IMR-90 (cell line): ENCODE measurements at regions not wholly inside any gene's neighbourhood (a gene's known extent, or its start where the extent isn't known, plus 50 kb on each side); places are given as distances from the start of the nearest gene placed in this dataset.

ENCODE experiments used
- ATAC-seq: fragments of 200-7000 bp; cut with Tn5 transposase; 2 replicates; pipeline ENCODE4 v1.9.1; 2020; ENCODE audit warnings: low read depth, mild to moderate bottlenecking, moderate library complexity
- BruUV-seq: library from RNA; stranded (reverse); fragments of 400-500 nt; replicated peaks from 2 replicates; lab custom pipeline; 2021; lab: Mats Ljungman, UMichigan
- CTCF ChIA-PET: fragments of 300-600 bp; formaldehyde crosslinking; extraction: SDS; loops from one replicate; lab custom pipeline; 2021; ENCODE audit warnings: antibody characterized with exemption; lab: Yijun Ruan, JAX
- POLR2A ChIA-PET: fragments of 300-600 bp; sonication (Branson Sonifier 250); formaldehyde crosslinking; loops from one replicate; lab custom pipeline; 2022; ENCODE audit warnings: antibody characterized with exemption; ENCODE audit not compliant: unreplicated experiment; lab: Charles Lee
- DNase-seq: peaks from one replicate; pipeline ENCODE4 v3.0.0; 2013
- H2AFZ ChIP-seq: replicated peaks from 2 replicates; pipeline ENCODE3; 2013; ENCODE audit warnings: low read length, mild to moderate bottlenecking; ENCODE audit not compliant: poor library complexity
- H2AK5ac ChIP-seq: 2 replicates; pipeline ENCODE4 v1.6.1; 2013; ENCODE audit warnings: low read depth, low read length, inconsistent platforms
- H2AK9ac ChIP-seq: replicated peaks from 2 replicates; pipeline ENCODE3; 2013; ENCODE audit warnings: mild to moderate bottlenecking, low read depth, low read length, moderate library complexity; ENCODE audit not compliant: poor library complexity
- H2BK120ac ChIP-seq: 2 replicates; pipeline ENCODE4 v1.6.1; 2013; ENCODE audit warnings: low read depth, low read length, inconsistent platforms
- H2BK15ac ChIP-seq: 3 replicates; pipeline ENCODE4 v1.6.1; 2013; ENCODE audit warnings: low read depth, low read length, inconsistent platforms
- H2BK20ac ChIP-seq: 2 replicates; pipeline ENCODE4 v1.6.1; 2013; ENCODE audit warnings: low read depth, mild to moderate bottlenecking, inconsistent platforms, low read length, moderate library complexity
- H2BK5ac ChIP-seq: 2 replicates; pipeline ENCODE4 v1.6.1; 2013; ENCODE audit warnings: mild to moderate bottlenecking, low read depth, low read length, inconsistent platforms; ENCODE audit not compliant: poor library complexity, severe bottlenecking
- H3K14ac ChIP-seq: replicated peaks from 2 replicates; pipeline ENCODE4 v1.6.1; 2013; ENCODE audit warnings: low read depth, low read length, inconsistent platforms
- H3K18ac ChIP-seq: 2 replicates; pipeline ENCODE4 v1.6.1; 2013; ENCODE audit warnings: low read depth, low read length, control low read depth
- H3K23ac ChIP-seq: 2 replicates; pipeline ENCODE4 v1.6.1; 2013; ENCODE audit warnings: low read depth, low read length, inconsistent platforms
- H3K27ac ChIP-seq: 2 replicates; pipeline ENCODE4 v1.5.1; 2013; ENCODE audit warnings: mild to moderate bottlenecking, control low read depth, low read length; ENCODE audit not compliant: insufficient read depth
- H3K27me3 ChIP-seq: 2 replicates; pipeline ENCODE4 v1.6.1; 2013; ENCODE audit warnings: low read length; ENCODE audit not compliant: control insufficient read depth, insufficient read depth
- H3K36me3 ChIP-seq: 2 replicates; pipeline ENCODE4 v1.6.1; 2013; ENCODE audit warnings: low read length, mixed read lengths; ENCODE audit not compliant: control insufficient read depth, insufficient read depth
- H3K4ac ChIP-seq: 2 replicates; pipeline ENCODE4 v1.6.1; 2013; ENCODE audit warnings: low read depth, low read length, inconsistent platforms
- H3K4me1 ChIP-seq: 2 replicates; pipeline ENCODE4 v1.6.1; 2013; ENCODE audit warnings: low read length, mixed read lengths; ENCODE audit not compliant: control insufficient read depth, insufficient read depth
- H3K4me2 ChIP-seq: 2 replicates; pipeline ENCODE4 v1.6.1; 2013; ENCODE audit warnings: low read depth, mild to moderate bottlenecking, control low read depth, low read length, moderate library complexity
- H3K4me3 ChIP-seq: 2 replicates; pipeline ENCODE4 v1.5.1; 2013; ENCODE audit warnings: low read depth, mild to moderate bottlenecking, control low read depth, low read length, moderate library complexity; ENCODE audit not compliant: insufficient read depth
- H3K56ac ChIP-seq: 2 replicates; pipeline ENCODE4 v1.6.1; 2013; ENCODE audit warnings: low read length, inconsistent platforms; ENCODE audit not compliant: insufficient read depth; ENCODE audit errors: extremely low read depth
- H3K79me1 ChIP-seq, 2 experiments: 2 replicates each; pipeline ENCODE4 v1.6.1; 2013; ENCODE audit warnings: low read length in 2 of 2, inconsistent platforms in 1 of 2, low read depth in 1 of 2
- H3K9ac ChIP-seq: 2 replicates; pipeline ENCODE4 v1.6.1; 2013; ENCODE audit warnings: low read depth, low read length, control low read depth
- H3K9me1 ChIP-seq: 2 replicates; pipeline ENCODE4 v1.6.1; 2013; ENCODE audit warnings: low read length, inconsistent platforms; ENCODE audit not compliant: insufficient read depth
- H3K9me3 ChIP-seq: 2 replicates; pipeline ENCODE4 v1.6.1; 2013; ENCODE audit warnings: low read length; ENCODE audit not compliant: control insufficient read depth, insufficient read depth
- H4K20me1 ChIP-seq: 2 replicates; pipeline ENCODE4 v1.6.1; 2013; ENCODE audit warnings: low read length, inconsistent platforms; ENCODE audit not compliant: insufficient read depth
- H4K5ac ChIP-seq: 2 replicates; pipeline ENCODE4 v1.6.1; 2013; ENCODE audit warnings: mild to moderate bottlenecking, low read depth, low read length, control low read depth
- H4K8ac ChIP-seq, 2 experiments: 2 replicates each; pipeline ENCODE4 v1.6.1; 2013; ENCODE audit warnings: low read depth in 2 of 2, low read length in 2 of 2, control low read depth in 1 of 2, inconsistent platforms in 1 of 2
- H4K91ac ChIP-seq: 2 replicates; pipeline ENCODE4 v1.6.1; 2013; ENCODE audit warnings: low read depth, low read length, inconsistent platforms; ENCODE audit not compliant: insufficient read depth
- BHLHE40 ChIP-seq: fragments of 150-350 bp; IDR thresholded peaks from 2 replicates; pipeline ENCODE4 v1.6.1; 2016; ENCODE audit warnings: mild to moderate bottlenecking, low read depth, low read length
- CEBPB ChIP-seq: IDR thresholded peaks from 2 replicates; pipeline ENCODE4 v1.6.1; 2012; ENCODE audit warnings: low read depth, low read length, improper control_type of control experiment
- CHD1 ChIP-seq: IDR thresholded peaks from 2 replicates; pipeline ENCODE4 v1.6.1; 2012; ENCODE audit warnings: low read depth, low read length, improper control_type of control experiment
- FOS ChIP-seq: fragments of 150-350 bp; IDR thresholded peaks from 2 replicates; pipeline ENCODE4 v1.6.1; 2016; ENCODE audit warnings: low read depth, low read length
- MAFK ChIP-seq: IDR thresholded peaks from 2 replicates; pipeline ENCODE4 v1.6.1; 2012; ENCODE audit warnings: low read depth, low read length, improper control_type of control experiment
- MAZ ChIP-seq: IDR thresholded peaks from 2 replicates; pipeline ENCODE4 v1.6.1; 2012; ENCODE audit warnings: low read depth, mild to moderate bottlenecking, low read length, improper control_type of control experiment, moderate library complexity, borderline replicate concordance
- MXI1 ChIP-seq: IDR thresholded peaks from 2 replicates; pipeline ENCODE4 v1.6.1; 2012; ENCODE audit warnings: low read depth, mild to moderate bottlenecking, low read length, moderate library complexity, borderline replicate concordance
- NFE2L2 ChIP-seq: fragments of 150-350 bp; IDR thresholded peaks from 2 replicates; pipeline ENCODE4 v1.6.1; 2016; ENCODE audit warnings: low read depth, mild to moderate bottlenecking, low read length
- POLR2A ChIP-seq: IDR thresholded peaks from 2 replicates; pipeline ENCODE4 v1.6.1; 2012; ENCODE audit warnings: mild to moderate bottlenecking, low read depth, low read length
- RAD21 ChIP-seq: IDR thresholded peaks from 2 replicates; pipeline ENCODE4 v1.6.1; 2012; ENCODE audit warnings: low read length, improper control_type of control experiment
- RFX5 ChIP-seq: IDR thresholded peaks from 2 replicates; pipeline ENCODE4 v1.8.0; 2012; ENCODE audit warnings: low read depth, mild to moderate bottlenecking, low read length, moderate library complexity
- SMC3 ChIP-seq: fragments of 150-350 bp; IDR thresholded peaks from 2 replicates; pipeline ENCODE4 v1.6.1; 2016; ENCODE audit warnings: low read depth, mild to moderate bottlenecking, antibody characterized with exemption, low read length, moderate library complexity
- WGBS, 2 experiments: methylation state at CpG; one replicate each; pipeline versions ENCODE4 v1.1.5 to v1.1.7; 2013; ENCODE audit warnings: missing lambda C conversion rate in 2 of 2; ENCODE audit not compliant: insufficient read length in 1 of 2; ENCODE audit errors: extremely low coverage in 2 of 2; 5-methylcytosine and 5-hydroxymethylcytosine counted together
- dilution Hi-C: fragments of 300-500 bp; cut with HindIII; formaldehyde crosslinking; loops from one replicate; pipeline ENCODE4 v1.14.3; 2018; ENCODE audit warnings: low sequenced_read_pairs; ENCODE audit not compliant: unreplicated experiment
- in situ Hi-C: fragments of 300-500 bp; cut with MboI; formaldehyde crosslinking; loops from 3 replicates; pipeline ENCODE4 v1.14.3; 2019; ENCODE audit warnings: low sequenced_read_pairs, inconsistent platforms, mixed read lengths
- intact Hi-C: fragments of 100-400 bp; cut with micrococcal nuclease; formaldehyde crosslinking; loops from 2 replicates; pipeline ENCODE4 v1.10.0; 2022
- TF ChIP-seq, protein P1 (sequence below): conservative IDR thresholded peaks from 2 replicates; pipeline ENCODE4 v1.5.1; 2012; ENCODE audit warnings: mild to moderate bottlenecking, low read depth, low read length, improper control_type of control experiment
- TF ChIP-seq, protein P2 (sequence below): fragments of 150-350 bp; IDR thresholded peaks from 2 replicates; pipeline ENCODE4 v1.6.1; 2016; ENCODE audit warnings: low read depth, mild to moderate bottlenecking, low read length, moderate library complexity, borderline replicate concordance
- TF ChIP-seq, protein P3 (sequence below): fragments of 150-350 bp; IDR thresholded peaks from 2 replicates; pipeline ENCODE4 v1.6.1; 2017; ENCODE audit warnings: mild to moderate bottlenecking, antibody characterized with exemption, low read length, low read depth

DNA sequence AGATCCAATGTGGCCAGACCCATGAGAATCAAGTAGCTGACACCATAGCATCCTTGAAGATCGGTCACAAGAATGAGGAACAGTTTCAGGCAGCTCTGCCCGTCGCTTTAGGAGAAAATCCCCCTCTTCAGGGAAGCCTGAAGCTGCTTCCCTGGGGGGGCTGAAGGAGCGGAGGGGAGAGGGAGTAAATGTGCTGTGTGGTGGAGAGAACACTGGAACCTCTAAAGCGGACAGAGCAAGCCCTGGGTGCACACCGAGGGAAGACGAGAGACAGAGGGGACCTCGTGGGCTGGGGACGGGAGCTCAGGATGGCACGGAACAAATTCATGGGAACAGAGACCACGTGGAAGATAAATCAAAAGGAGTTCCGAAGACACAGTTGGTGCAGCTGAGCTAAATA lies 154.3 kb downstream of the NDUFA10 start:
- no peaks in the 10 kb centered on the region for H3K27me3 ChIP-seq

More for the DNA sequence above, 154.3 kb downstream of the NDUFA10 start:
- in situ Hi-C loops (no loop called here), dilution Hi-C loops (no loop called here), intact Hi-C loops (no loop called here)
- ChIA-PET CTCF (no interaction called here), POLR2A (no interaction called here)
- no peak overlapping the region for H2AK5ac ChIP-seq
- no peak overlapping the region for H3K18ac ChIP-seq
- DNase-seq (no peak), ATAC-seq (no peak)
- no peak overlapping the region for H2BK20ac ChIP-seq
- H3K4ac ChIP-seq, result no peak overlapping the region
- H4K20me1 ChIP-seq, result no peaks in the 10 kb centered on the region
- no peak overlapping the region for H2AK9ac ChIP-seq
- no peak overlapping the region for H3K56ac ChIP-seq
- no peak overlapping the region for H2BK15ac ChIP-seq
- H2BK120ac ChIP-seq, result no peak overlapping the region
- no peak overlapping the region for H4K8ac ChIP-seq
- H3K9ac ChIP-seq, result no peak overlapping the region
- no peaks in the 10 kb centered on the region for H3K4me1 ChIP-seq
- peaks cover 29% of the 10 kb centered on the region for H3K9me3 ChIP-seq
- TF ChIP-seq CEBPB, result no peak
- no peak for TF ChIP-seq POLR2A
- TF ChIP-seq, protein P1, sequence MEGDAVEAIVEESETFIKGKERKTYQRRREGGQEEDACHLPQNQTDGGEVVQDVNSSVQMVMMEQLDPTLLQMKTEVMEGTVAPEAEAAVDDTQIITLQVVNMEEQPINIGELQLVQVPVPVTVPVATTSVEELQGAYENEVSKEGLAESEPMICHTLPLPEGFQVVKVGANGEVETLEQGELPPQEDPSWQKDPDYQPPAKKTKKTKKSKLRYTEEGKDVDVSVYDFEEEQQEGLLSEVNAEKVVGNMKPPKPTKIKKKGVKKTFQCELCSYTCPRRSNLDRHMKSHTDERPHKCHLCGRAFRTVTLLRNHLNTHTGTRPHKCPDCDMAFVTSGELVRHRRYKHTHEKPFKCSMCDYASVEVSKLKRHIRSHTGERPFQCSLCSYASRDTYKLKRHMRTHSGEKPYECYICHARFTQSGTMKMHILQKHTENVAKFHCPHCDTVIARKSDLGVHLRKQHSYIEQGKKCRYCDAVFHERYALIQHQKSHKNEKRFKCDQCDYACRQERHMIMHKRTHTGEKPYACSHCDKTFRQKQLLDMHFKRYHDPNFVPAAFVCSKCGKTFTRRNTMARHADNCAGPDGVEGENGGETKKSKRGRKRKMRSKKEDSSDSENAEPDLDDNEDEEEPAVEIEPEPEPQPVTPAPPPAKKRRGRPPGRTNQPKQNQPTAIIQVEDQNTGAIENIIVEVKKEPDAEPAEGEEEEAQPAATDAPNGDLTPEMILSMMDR, result no peak
- no peak for TF ChIP-seq BHLHE40
- TF ChIP-seq, protein P2, sequence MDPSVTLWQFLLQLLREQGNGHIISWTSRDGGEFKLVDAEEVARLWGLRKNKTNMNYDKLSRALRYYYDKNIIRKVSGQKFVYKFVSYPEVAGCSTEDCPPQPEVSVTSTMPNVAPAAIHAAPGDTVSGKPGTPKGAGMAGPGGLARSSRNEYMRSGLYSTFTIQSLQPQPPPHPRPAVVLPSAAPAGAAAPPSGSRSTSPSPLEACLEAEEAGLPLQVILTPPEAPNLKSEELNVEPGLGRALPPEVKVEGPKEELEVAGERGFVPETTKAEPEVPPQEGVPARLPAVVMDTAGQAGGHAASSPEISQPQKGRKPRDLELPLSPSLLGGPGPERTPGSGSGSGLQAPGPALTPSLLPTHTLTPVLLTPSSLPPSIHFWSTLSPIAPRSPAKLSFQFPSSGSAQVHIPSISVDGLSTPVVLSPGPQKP, result no peak
- TF ChIP-seq MAZ, result no peak
- no peak for TF ChIP-seq RFX5
- no peak for TF ChIP-seq NFE2L2
- no peak for TF ChIP-seq SMC3
- TF ChIP-seq FOS, result no peak
- TF ChIP-seq MAFK, result no peak
- no peak for TF ChIP-seq CHD1
- TF ChIP-seq MXI1, result no peak
- no peak for TF ChIP-seq RAD21
- TF ChIP-seq, protein P3, sequence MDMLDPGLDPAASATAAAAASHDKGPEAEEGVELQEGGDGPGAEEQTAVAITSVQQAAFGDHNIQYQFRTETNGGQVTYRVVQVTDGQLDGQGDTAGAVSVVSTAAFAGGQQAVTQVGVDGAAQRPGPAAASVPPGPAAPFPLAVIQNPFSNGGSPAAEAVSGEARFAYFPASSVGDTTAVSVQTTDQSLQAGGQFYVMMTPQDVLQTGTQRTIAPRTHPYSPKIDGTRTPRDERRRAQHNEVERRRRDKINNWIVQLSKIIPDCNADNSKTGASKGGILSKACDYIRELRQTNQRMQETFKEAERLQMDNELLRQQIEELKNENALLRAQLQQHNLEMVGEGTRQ, result no peak
- no peaks in the 10 kb centered on the region for H3K9me1 ChIP-seq
- no peak overlapping the region for H4K5ac ChIP-seq
- no peak overlapping the region for H3K14ac ChIP-seq
- 73% methylated on average over 4 of the region's 12 CpGs; no CpG with 5 or more reads in 1 of the 2 experiments for WGBS, 2 experiments
- no peak overlapping the region for H4K91ac ChIP-seq
- no TSS peak for BruUV-seq
- no peak overlapping the region for H3K27ac ChIP-seq
- no peak overlapping the region for H2BK5ac ChIP-seq
- no peak overlapping the region for H3K23ac ChIP-seq
- H3K36me3 ChIP-seq, result no peaks in the 10 kb centered on the region
- H3K79me1 ChIP-seq, result no peaks in the 10 kb centered on the region
- H2AFZ ChIP-seq, result no peak overlapping the region
- no peak overlapping the region for H3K4me3 ChIP-seq
- no peak overlapping the region for H3K4me2 ChIP-seq
